GM04503 (cell line): ENCODE measurements at regions not wholly inside any gene's neighbourhood (a gene's known extent, or its start where the extent isn't known, plus 50 kb on each side); places are given as distances from the start of the nearest gene placed in this dataset.

ENCODE experiments used
- DNase-seq: peaks from one replicate; pipeline ENCODE4 v3.0.0-alpha.2; 2012; ENCODE audit warnings: low read depth

GRCh38 chr2:217336694-217337093, 476.8 kb upstream of the TNP1 start:
- DNase-seq, result no peak

- no peak for DNase-seq
Measured at GRCh38 chr2:217335341-217335966, 475.6 kb upstream of the TNP1 start.

- DNase-seq, result no peak
Measured at GRCh38 chr2:217334561-217334960, 474.7 kb upstream of the TNP1 start.

GRCh38 chr2:217332866-217333265, 473.0 kb upstream of the TNP1 start:
- DNase-seq, result no peak

GRCh38 chr2:217332417-217332791, 472.5 kb upstream of the TNP1 start:
- no peak for DNase-seq

- peak; percentile 45 for DNase-seq
Measured at GRCh38 chr2:217331523-217332416, 471.9 kb upstream of the TNP1 start.

GRCh38 chr2:217330647-217331046, 470.8 kb upstream of the TNP1 start:
- DNase-seq, result no peak

- no peak for DNase-seq
Measured at GRCh38 chr2:217329023-217329431, 469.2 kb upstream of the TNP1 start.

GRCh38 chr2:217328622-217328978, 468.7 kb upstream of the TNP1 start:
- DNase-seq, result no peak

GRCh38 chr2:217327953-217328621, 468.2 kb upstream of the TNP1 start:
- DNase-seq, result no peak

GRCh38 chr2:217326238-217327022, 466.6 kb upstream of the TNP1 start:
- no peak for DNase-seq

GRCh38 chr2:217325816-217326215, 466.0 kb upstream of the TNP1 start:
- no peak for DNase-seq

GRCh38 chr2:217325251-217325650, 465.4 kb upstream of the TNP1 start:
- no peak for DNase-seq

GRCh38 chr2:217316743-217317142, 456.9 kb upstream of the TNP1 start:
- DNase-seq, result no peak

- no peak for DNase-seq
Measured at GRCh38 chr2:217314021-217314460, 454.2 kb upstream of the TNP1 start.

GRCh38 chr2:217313386-217313785, 453.5 kb upstream of the TNP1 start:
- DNase-seq, result no peak

GRCh38 chr2:217309056-217309455, 449.2 kb upstream of the TNP1 start:
- no peak for DNase-seq

- no peak for DNase-seq
Measured at GRCh38 chr2:217307023-217307422, 447.2 kb upstream of the TNP1 start.

- DNase-seq, result no peak
Measured at GRCh38 chr2:217305882-217306281, 446.0 kb upstream of the TNP1 start.

GRCh38 chr2:217304582-217304981, 444.7 kb upstream of the TNP1 start:
- no peak for DNase-seq

GRCh38 chr2:217302856-217303255, 443.0 kb upstream of the TNP1 start:
- DNase-seq, result no peak
